HG03103 (cell line): ENCODE measurements at regions not wholly inside any gene's neighbourhood (a gene's known extent, or its start where the extent isn't known, plus 50 kb on each side); places are given as distances from the start of the nearest gene placed in this dataset.
"Not testable (repeated sequence)": the region's sequence is repeated elsewhere in the genome, so short reads cannot be mapped to it uniquely, and the experiment has no call there.

ENCODE experiments used
- ATAC-seq: cut with Tn5 transposase; IDR thresholded peaks from one replicate; pipeline ENCODE4 v1.9.1; 2021; ENCODE audit warnings: low read depth; ENCODE audit not compliant: unreplicated experiment

GRCh38 chr1:60920561-60920960 lies 161.8 kb upstream of the NFIA start:
- no peak for ATAC-seq

- ATAC-seq, result no peak
Measured at GRCh38 chr1:60918867-60919266, 163.5 kb upstream of the NFIA start.

DNA sequence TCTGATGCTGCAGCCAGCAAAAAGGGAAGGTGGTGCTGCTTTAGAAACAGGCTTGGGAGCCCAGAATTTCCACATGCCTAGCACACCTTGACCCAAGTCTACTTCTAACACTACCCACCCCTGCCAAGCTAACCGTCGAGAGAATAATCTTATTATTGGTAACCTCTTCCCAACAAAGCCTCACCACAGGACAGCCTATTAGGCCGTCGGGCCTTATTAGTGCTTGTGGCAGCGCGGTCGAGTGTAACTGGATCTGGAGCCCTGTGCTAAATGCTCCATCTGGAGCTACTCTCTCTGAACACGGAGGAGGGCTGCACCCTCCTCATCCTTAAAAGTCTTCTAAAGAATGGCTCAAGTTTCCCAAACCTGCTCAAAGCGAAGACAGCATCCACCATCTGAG lies 165.5 kb upstream of the NFIA start:
- no peak for ATAC-seq

DNA sequence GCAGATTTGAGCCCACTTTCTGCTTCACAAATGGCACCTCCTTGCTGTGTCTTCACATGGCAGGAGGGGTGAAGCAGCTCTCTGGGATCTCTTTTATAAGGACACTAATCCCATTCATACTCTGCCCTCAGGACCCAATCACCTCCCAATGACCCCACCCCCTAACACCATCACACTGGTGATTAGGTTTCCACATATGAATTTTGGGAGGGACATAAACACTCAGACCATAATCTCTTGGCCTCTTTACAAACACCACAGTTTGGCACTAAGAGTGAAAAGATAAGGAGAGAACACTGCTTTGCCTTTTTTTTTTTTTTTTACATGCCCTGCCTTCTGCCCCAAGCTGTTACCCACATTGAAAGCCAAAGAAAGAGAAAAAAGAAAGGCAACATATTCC lies 166.2 kb upstream of the NFIA start:
- ATAC-seq, result no peak

DNA sequence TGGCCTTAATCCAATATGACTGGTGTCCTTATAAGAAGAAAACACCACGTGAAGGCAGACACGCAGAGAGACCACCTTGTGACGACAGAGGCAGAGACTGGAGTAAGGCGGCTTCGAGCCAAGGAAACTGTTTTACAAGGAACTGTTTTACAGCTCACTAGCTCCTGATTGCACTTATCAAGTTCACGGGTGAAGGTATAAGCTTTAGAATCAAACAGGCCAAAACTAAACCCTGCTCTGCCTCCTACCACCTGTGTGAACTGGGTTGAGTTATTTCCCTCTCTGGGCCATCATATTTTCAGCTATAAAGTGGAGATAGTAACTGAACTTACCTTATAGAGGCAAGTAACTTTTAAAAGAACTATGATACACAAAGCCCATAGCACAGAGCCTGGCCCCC lies 166.9 kb upstream of the NFIA start:
- ATAC-seq, result no peak

DNA sequence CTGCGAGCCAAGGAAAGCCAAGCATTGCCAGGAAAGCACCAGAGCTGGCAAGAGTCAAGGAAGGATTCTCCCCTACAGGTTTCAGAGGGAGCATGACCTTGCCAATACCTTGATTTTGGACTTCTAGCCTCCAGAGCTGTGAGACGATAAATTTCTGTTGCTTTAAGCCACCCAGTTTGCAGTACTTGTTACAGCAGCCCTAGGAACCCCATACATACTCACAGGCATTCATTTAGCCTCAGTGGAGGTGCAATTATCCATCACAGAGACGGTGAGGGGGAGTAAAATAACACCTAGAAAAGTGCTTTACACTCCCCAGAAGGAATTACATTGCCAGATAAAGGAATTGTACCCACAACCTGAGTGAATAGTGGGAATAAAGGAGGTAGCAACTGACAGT lies 167.4 kb upstream of the NFIA start:
- ATAC-seq, result no peak

- ATAC-seq, result not testable (repeated sequence)
Measured at GRCh38 chr1:60913708-60914107, 168.7 kb upstream of the NFIA start.

DNA sequence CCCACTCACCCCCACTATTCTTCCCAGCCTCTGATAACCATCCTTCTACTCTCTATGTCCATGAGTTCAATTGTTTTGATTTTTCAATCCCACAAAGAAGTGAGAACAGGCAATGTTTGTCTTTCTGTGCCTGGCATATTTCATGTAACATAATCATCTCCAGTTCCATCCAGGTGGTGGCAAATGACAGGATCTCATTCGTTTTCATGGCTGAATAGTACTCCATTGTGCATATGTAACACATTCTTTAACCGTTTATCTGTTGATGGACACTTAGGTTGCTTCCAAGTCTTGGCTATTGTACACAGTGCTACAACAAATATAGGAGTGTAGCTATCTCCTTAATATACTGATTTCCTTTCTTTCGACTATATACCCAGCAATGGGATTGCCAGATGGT lies 169.3 kb upstream of the NFIA start:
- ATAC-seq, result no peak

GRCh38 chr1:60911966-60912697 lies 170.2 kb upstream of the NFIA start:
- no peak for ATAC-seq

DNA sequence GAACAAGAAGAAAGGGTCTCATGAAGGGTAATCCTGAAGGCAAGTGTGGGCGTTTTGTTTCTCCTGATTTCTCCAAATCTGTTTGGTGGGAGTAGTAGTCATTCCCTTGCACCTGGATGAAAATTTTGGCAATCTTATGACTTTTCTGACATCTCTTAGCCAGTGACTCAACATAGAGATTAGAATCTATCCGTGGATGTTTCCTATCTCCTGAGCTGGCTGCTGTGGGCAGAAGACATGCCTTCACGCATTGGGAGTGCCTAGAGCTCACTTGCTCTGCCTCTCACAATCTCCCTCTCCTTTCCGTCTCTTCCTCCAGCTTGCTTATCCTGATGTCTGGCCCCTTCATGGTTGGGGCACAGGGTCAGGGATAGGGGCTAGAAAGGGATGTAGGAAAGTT lies 174.2 kb upstream of the NFIA start:
- no peak for ATAC-seq

GRCh38 chr1:60906526-60906925 lies 175.8 kb upstream of the NFIA start:
- no peak for ATAC-seq

DNA sequence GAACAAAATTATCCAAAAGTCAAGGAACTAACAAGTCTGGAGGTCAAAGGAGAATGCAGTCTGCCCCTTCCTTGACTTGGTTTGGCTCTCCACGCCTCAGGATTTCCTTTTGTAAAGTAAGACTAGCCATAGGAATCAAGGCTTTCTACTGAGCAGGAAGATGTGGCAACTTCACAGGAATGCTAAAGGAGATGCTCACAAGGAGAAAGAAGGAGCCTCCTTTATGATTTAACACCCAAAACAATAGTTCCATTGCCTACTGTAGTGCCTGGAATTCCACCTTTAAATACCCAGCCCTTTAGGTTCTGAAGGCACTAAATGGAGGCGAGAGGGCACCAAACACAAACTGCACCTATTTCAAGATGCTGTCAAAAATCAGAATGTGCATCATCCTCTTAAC lies 176.3 kb upstream of the NFIA start:
- no peak for ATAC-seq

- no peak for ATAC-seq
Measured at GRCh38 chr1:60904099-60904851, 178.1 kb upstream of the NFIA start.

DNA sequence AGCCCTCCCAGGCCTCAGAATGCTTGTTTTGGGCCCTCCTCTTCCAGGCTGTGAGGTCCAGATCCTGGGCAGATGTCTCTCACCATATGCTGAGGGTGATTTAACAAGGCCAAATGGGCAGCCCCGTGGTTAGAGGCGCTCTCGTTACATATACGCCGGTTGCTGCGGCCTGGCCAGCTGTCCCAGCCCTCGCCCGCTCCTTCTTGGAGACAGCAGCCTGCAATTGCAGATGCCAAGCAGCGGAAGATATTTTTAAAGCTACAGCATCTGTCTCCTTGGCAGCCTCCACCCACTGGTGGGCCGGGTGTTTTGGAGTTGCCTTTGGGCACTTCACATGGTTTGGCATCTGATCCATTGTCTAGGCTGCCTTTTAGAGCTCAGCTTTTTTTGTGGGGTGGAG lies 178.8 kb upstream of the NFIA start:
- ATAC-seq, result no peak

DNA sequence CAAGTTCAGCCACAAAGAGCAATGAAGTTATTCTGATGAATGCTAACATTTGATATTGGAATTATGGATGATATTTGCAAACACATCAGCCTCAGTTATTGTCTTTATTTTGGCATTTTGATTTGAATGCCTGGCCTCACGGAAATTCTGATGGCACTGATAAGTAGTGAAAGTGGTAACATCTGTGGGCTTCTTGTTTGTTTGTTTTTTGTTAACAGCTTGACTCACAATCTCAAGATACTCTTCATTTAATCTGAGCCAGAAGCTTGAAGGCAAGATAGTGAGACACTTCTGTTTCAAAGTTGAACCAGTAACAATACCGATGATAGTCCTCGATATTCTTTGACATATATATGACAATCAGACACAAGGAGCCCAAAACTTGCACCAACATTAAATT lies 182.9 kb upstream of the NFIA start:
- ATAC-seq, result no peak

- ATAC-seq, result peak; percentile 86
Measured at GRCh38 chr1:60898987-60899386, 183.4 kb upstream of the NFIA start.

DNA sequence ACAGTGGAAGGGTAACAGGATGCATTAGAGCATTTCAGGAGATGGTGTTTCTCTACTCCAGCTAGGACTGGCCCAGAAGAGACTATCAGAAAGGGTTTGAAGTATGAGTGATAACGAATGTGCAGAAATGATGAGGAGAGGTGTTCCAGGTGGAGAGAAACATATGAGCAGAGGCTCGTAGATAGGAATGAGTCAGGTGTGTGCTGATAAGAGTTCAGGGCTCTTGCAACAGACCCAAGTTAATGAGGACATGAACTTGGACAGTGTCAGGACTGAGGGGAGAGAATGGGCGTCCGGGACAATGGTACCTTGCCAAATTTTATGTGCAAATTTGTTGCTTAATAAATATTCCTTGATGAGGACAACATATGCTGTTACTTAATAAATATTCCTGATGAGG lies 183.9 kb upstream of the NFIA start:
- no peak for ATAC-seq

- ATAC-seq, result no peak
Measured at GRCh38 chr1:60896701-60897363, 185.5 kb upstream of the NFIA start.

DNA sequence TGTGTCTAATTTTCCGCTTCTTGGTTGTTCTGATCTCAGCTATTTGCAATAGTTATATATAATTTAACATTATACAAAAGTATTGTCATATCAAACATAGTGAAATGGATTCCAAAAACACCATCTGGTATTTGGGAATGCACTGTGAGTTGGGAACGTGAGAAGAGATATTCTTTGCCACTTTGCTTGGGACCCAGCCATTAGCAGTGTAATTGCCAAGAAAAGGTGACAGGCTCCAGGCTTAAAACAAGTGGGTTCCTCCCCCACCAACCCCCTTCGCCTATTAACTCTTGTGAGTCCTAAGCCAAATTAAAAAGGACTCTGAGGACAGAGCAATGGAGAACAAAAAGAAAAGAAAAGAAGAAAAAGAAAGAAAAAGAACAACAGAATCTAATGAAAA lies 186.7 kb upstream of the NFIA start:
- ATAC-seq, result no peak

- ATAC-seq, result no peak
Measured at GRCh38 chr1:60895252-60895651, 187.1 kb upstream of the NFIA start.

DNA sequence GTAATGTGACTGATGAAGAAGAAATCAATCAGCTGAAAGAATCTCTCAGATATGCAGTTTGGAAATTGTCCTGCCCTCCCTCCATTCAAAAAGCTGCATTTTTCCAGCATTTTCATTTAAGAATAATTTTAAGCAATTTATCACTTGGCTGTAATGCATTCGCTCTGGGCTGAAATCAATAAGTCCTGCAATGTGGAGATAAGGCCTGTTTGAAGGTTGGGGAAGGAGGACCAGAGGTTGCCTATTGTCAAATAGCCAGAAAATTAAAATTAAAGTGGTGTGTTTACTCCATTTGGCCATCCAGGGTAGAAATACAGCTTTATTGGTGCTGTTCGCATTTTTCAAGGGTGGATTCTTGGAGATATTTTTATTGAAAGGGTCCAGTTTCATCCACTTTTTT lies 187.6 kb upstream of the NFIA start:
- no peak for ATAC-seq

DNA sequence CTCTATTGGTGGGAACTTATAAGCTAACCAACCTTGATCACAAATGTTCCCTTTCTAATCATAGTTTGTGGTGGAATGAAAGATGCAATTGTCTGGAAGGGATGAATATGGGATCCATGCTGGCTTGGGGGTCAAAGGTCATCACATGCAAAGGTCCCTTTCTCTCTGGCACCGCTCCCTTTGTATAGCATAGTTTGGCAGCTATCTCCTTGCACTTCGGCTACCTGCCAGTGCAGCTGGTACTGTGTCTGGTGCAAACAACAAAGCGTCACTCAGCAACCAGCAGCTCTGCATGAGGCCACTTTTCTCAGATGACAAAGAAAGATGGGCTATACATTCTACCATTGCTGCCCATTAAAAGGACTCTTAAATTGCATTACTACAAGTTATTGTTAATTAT lies 188.2 kb upstream of the NFIA start:
- ATAC-seq, result no peak
